HFFc6 (cell line): ENCODE measurements at regions not wholly inside any gene's neighbourhood (a gene's known extent, or its start where the extent isn't known, plus 50 kb on each side); places are given as distances from the start of the nearest gene placed in this dataset.

Experiments used
- DNase-seq: peaks from one replicate; pipeline ENCODE4 v3.0.0-alpha.2; 2018
- H3K27ac Mint-ChIP-seq: 2 replicates; pipeline ENCODE4 v1.8.0; 2020; ENCODE audit warnings: mild to moderate bottlenecking, mixed read lengths
- H3K27me3 Mint-ChIP-seq: 2 replicates; pipeline ENCODE4 v1.8.0; 2021; ENCODE audit warnings: mild to moderate bottlenecking, moderate library complexity, mixed read lengths; ENCODE audit not compliant: insufficient read depth
- H3K36me3 Mint-ChIP-seq: 2 replicates; pipeline ENCODE4 v1.8.0; 2021; ENCODE audit warnings: low read depth, mixed read lengths
- H3K4me1 Mint-ChIP-seq: 2 replicates; pipeline ENCODE4 v1.8.0; 2020; ENCODE audit warnings: low read depth, mixed read lengths
- H3K4me3 Mint-ChIP-seq: 2 replicates; pipeline ENCODE4 v1.8.0; 2020; ENCODE audit warnings: mild to moderate bottlenecking, moderate library complexity, mixed read lengths
- H3K9me3 Mint-ChIP-seq: 2 replicates; pipeline ENCODE4 v1.8.0; 2020; ENCODE audit warnings: mild to moderate bottlenecking, mixed read lengths
- CTCF ChIP-seq: fragments of 200-600 bp; sonication (generic); IDR thresholded peaks from 2 replicates; pipeline ENCODE4 v1.5.0; 2021; ENCODE audit warnings: antibody characterized with exemption, mild to moderate bottlenecking

- Mint-ChIP-seq H3K27ac (no peak overlapping the region), H3K4me3 (no peak overlapping the region), H3K9me3 (no peaks in the 10 kb centered on the region), H3K4me1 (no peaks in the 10 kb centered on the region), H3K36me3 (no peaks in the 10 kb centered on the region), H3K27me3 (peaks cover 50% of the 10 kb centered on the region)
- no peak for DNase-seq
- TF ChIP-seq CTCF, result peak; percentile 74
Measured at GRCh38 chr6:41442800-41443501, 103.2 kb upstream of the FOXP4 start.

- H3K4me3 Mint-ChIP-seq, result no peak overlapping the region
- no peaks in the 10 kb centered on the region for H3K4me1 Mint-ChIP-seq
- no peak overlapping the region for H3K27ac Mint-ChIP-seq
- no peak for DNase-seq
- no peaks in the 10 kb centered on the region for H3K9me3 Mint-ChIP-seq
- H3K27me3 Mint-ChIP-seq, result peaks cover 45% of the 10 kb centered on the region
- TF ChIP-seq CTCF, result no peak
- H3K36me3 Mint-ChIP-seq, result no peaks in the 10 kb centered on the region
Measured at GRCh38 chr6:41443616-41444525, 102.3 kb upstream of the FOXP4 start.

GRCh38 chr6:41445261-41445660 lies 100.9 kb upstream of the FOXP4 start:
- no peak overlapping the region for H3K4me3 Mint-ChIP-seq
- DNase-seq, result no peak
- no peak for TF ChIP-seq CTCF
- no peaks in the 10 kb centered on the region for H3K4me1 Mint-ChIP-seq
- no peaks in the 10 kb centered on the region for H3K9me3 Mint-ChIP-seq
- no peak overlapping the region for H3K27ac Mint-ChIP-seq
- H3K36me3 Mint-ChIP-seq, result no peaks in the 10 kb centered on the region
- H3K27me3 Mint-ChIP-seq, result peaks cover 36% of the 10 kb centered on the region

GRCh38 chr6:41446132-41446531 lies 100.0 kb upstream of the FOXP4 start:
- peaks cover 37% of the 10 kb centered on the region for H3K27me3 Mint-ChIP-seq
- no peak overlapping the region for H3K4me3 Mint-ChIP-seq
- no peak overlapping the region for H3K27ac Mint-ChIP-seq
- H3K36me3 Mint-ChIP-seq, result no peaks in the 10 kb centered on the region
- no peaks in the 10 kb centered on the region for H3K9me3 Mint-ChIP-seq
- no peak for DNase-seq
- peaks cover under 1% of the 10 kb centered on the region for H3K4me1 Mint-ChIP-seq
- TF ChIP-seq CTCF, result no peak

DNA sequence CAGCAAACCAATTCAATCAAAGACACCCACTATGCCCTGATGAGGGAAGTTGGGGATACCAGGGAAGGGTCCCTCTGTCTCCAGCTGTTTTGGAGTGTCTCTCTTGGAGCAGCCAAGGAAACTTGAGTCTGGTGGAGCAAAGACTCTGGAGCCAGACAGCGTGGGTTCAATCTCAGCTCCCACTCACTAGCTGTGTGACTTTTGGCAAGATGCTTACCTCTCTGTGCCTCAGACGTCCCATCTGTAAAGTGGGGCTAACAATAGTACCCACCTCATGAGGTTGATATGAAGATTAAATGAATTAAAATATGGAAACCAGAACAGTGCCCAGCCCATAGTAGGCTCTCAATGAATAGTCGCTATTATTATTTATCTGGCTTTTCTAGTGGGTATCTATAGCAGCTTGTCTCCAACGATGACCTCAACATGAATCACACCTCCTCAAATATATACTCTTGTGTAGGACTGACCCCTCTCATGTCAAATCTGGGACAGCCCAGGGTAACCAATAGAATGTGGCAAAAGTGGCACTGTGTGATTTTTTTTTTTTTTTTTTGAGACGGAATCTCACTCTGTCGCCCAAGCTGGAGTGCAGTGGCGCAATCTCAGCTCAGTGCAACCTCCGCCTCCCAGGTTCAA lies 99.2 kb upstream of the FOXP4 start:
- TF ChIP-seq CTCF, result no peak
- no peak overlapping the region for H3K27ac Mint-ChIP-seq
- peaks cover 10% of the 10 kb centered on the region for H3K4me1 Mint-ChIP-seq
- no peak overlapping the region for H3K4me3 Mint-ChIP-seq
- no peak for DNase-seq
- peaks cover 37% of the 10 kb centered on the region for H3K27me3 Mint-ChIP-seq
- no peaks in the 10 kb centered on the region for H3K36me3 Mint-ChIP-seq
- H3K9me3 Mint-ChIP-seq, result no peaks in the 10 kb centered on the region
